GM19397 (cell line): ENCODE measurements at regions not wholly inside any gene's neighbourhood (a gene's known extent, or its start where the extent isn't known, plus 50 kb on each side); places are given as distances from the start of the nearest gene placed in this dataset.
"Not testable (repeated sequence)": the region's sequence is repeated elsewhere in the genome, so short reads cannot be mapped to it uniquely, and the experiment has no call there.

Source experiments
- ATAC-seq: cut with Tn5 transposase; IDR thresholded peaks from one replicate; pipeline ENCODE4 v1.9.1; 2021; ENCODE audit warnings: mild to moderate bottlenecking, moderate library complexity; ENCODE audit not compliant: unreplicated experiment

GRCh38 chr1:187689129-187689528, 860.4 kb downstream of the PLA2G4A start:
- no peak for ATAC-seq

GRCh38 chr1:187691439-187691838, 862.7 kb downstream of the PLA2G4A start:
- ATAC-seq, result no peak

GRCh38 chr1:187692799-187693198, 864.0 kb downstream of the PLA2G4A start:
- ATAC-seq, result no peak

GRCh38 chr1:187696073-187696472, 867.3 kb downstream of the PLA2G4A start:
- ATAC-seq, result no peak

- not testable (repeated sequence) for ATAC-seq
These were observed 874.7 kb downstream of the PLA2G4A start for GRCh38 chr1:187703138-187704130.

GRCh38 chr1:187714470-187714869, 885.7 kb downstream of the PLA2G4A start:
- ATAC-seq, result no peak

- no peak for ATAC-seq
These were observed 886.7 kb downstream of the PLA2G4A start for GRCh38 chr1:187715483-187715882.

GRCh38 chr1:187716160-187716559, 887.4 kb downstream of the PLA2G4A start:
- ATAC-seq, result no peak

- no peak for ATAC-seq
These were observed 889.8 kb downstream of the PLA2G4A start for GRCh38 chr1:187718527-187718926.

GRCh38 chr1:187721216-187721615, 892.5 kb downstream of the PLA2G4A start:
- ATAC-seq, result no peak

- no peak for ATAC-seq
These were observed 896.5 kb downstream of the PLA2G4A start for GRCh38 chr1:187725216-187725615.

- ATAC-seq, result no peak
These were observed 904.5 kb downstream of the PLA2G4A start for GRCh38 chr1:187733232-187733631.

GRCh38 chr1:187734427-187734826, 905.7 kb downstream of the PLA2G4A start:
- ATAC-seq, result no peak

- peak; percentile 76 for ATAC-seq
These were observed 915.9 kb downstream of the PLA2G4A start for GRCh38 chr1:187744665-187745064.

GRCh38 chr1:187755536-187755935, 926.8 kb downstream of the PLA2G4A start:
- no peak for ATAC-seq

- not testable (repeated sequence) for ATAC-seq
These were observed 927.9 kb downstream of the PLA2G4A start for GRCh38 chr1:187756684-187757083.

- no peak for ATAC-seq
These were observed 931.1 kb downstream of the PLA2G4A start for GRCh38 chr1:187759825-187760333.

- no peak for ATAC-seq
These were observed 933.4 kb downstream of the PLA2G4A start for GRCh38 chr1:187762118-187762517.

- no peak for ATAC-seq
These were observed 934.7 kb downstream of the PLA2G4A start for GRCh38 chr1:187763465-187763864.

- no peak for ATAC-seq
These were observed 935.2 kb downstream of the PLA2G4A start for GRCh38 chr1:187763976-187764375.

- ATAC-seq, result no peak
These were observed 942.6 kb downstream of the PLA2G4A start for GRCh38 chr1:187771396-187771795.

GRCh38 chr1:187773168-187773567, 944.4 kb downstream of the PLA2G4A start:
- ATAC-seq, result no peak
